Esophagus (tissue), 2 donors: ENCODE measurements at regions not wholly inside any gene's neighbourhood (a gene's known extent, or its start where the extent isn't known, plus 50 kb on each side); places are given as distances from the start of the nearest gene placed in this dataset.

Source experiments
- H3K27ac ChIP-seq, 2 donors: one replicate each; pipeline ENCODE4 v1.5.1; 2013; ENCODE audit warnings: low read depth in 2 of 2, mild to moderate bottlenecking in 2 of 2, inconsistent platforms in 1 of 2, low read length in 1 of 2, moderate library complexity in 1 of 2
- H3K27me3 ChIP-seq, 2 donors: one replicate each; pipeline ENCODE4 v1.6.1; 2013; ENCODE audit warnings: low read length in 2 of 2, control low read depth in 1 of 2, mild to moderate bottlenecking in 1 of 2; ENCODE audit not compliant: insufficient read depth in 2 of 2, control insufficient read depth in 1 of 2
- H3K36me3 ChIP-seq, 2 donors: one replicate each; pipeline ENCODE4 v1.6.1; 2013; ENCODE audit warnings: low read length in 1 of 2; ENCODE audit not compliant: control insufficient read depth in 2 of 2, insufficient read depth in 2 of 2
- H3K4me1 ChIP-seq, 2 donors: one replicate each; pipeline ENCODE4 v1.6.1; 2013; ENCODE audit warnings: low read length in 1 of 2; ENCODE audit not compliant: control insufficient read depth in 2 of 2, insufficient read depth in 2 of 2
- H3K4me3 ChIP-seq, 2 donors: one replicate each; pipeline ENCODE4 v1.5.1; 2013; ENCODE audit warnings: low read length in 2 of 2, mild to moderate bottlenecking in 2 of 2, low read depth in 1 of 2, moderate library complexity in 1 of 2
- H3K9me3 ChIP-seq, 2 donors: one replicate each; pipeline ENCODE4 v1.6.1; 2013; ENCODE audit warnings: mild to moderate bottlenecking in 2 of 2, low read depth in 1 of 2, low read length in 1 of 2, moderate library complexity in 1 of 2; ENCODE audit not compliant: control insufficient read depth in 2 of 2, insufficient read depth in 1 of 2
- WGBS, 2 donors: extraction: QIAGEN DNeasy Blood & Tissue Kit; methylation state at CpG; one replicate each; pipeline ENCODE4 v1.1.7; 2013; 5-methylcytosine and 5-hydroxymethylcytosine counted together
- donor health status: healthy with polysubstance abuse.
- donor health status: Bipolar disorder and iron deficiency.

DNA sequence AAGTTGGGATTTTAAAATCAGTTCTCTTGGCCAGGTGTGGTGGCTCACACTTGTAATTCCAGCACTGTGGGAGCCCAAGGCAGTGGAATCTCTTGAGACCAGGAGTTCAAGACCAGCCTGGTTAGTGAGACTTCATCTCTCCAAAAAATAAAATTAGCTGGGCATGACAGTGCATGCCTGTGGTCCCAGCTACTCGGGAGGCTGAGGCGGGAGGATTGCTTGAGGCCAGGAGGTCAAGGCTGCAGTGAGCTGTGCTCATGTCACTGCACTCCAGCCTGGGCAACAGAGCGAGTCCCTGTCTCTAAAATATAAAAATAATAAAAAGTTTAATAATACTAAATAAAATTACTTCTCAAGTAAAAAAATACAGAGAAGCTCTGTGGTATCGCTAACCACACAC is 77.5 kb downstream of the FOXA2 start:
- Histone ChIP-seq H3K27ac (no peak overlapping the region), H3K36me3 (no peaks in the 10 kb centered on the region), H3K4me1 (no peaks in the 10 kb centered on the region), H3K9me3 (no peaks in the 10 kb centered on the region), H3K27me3 (peaks cover 0 to 3% of the 10 kb centered on the region in 2 donors), H3K4me3 (no peak overlapping the region)
- 74 to 84% methylated on average over 4 of the region's 4 CpGs for WGBS, 2 donors

GRCh38 chr20:22504829-22505377 is 79.5 kb downstream of the FOXA2 start:
- Histone ChIP-seq H3K27ac (no peak overlapping the region), H3K9me3 (peaks cover 0 to 4% of the 10 kb centered on the region in 2 donors), H3K36me3 (no peaks in the 10 kb centered on the region), H3K4me1 (no peaks in the 10 kb centered on the region), H3K27me3 (peaks cover 0 to 3% of the 10 kb centered on the region in 2 donors), H3K4me3 (no peak overlapping the region)
- WGBS, 2 donors: 78 to 87% methylated on average over 4 of the region's 4 CpGs

- H3K27me3 ChIP-seq: peaks cover 0 to 3% of the 10 kb centered on the region in 2 donors
- H3K9me3 ChIP-seq: peaks cover 0 to 4% of the 10 kb centered on the region in 2 donors
- H3K27ac ChIP-seq: no peak overlapping the region
- 88 to 89% methylated on average over 4 of the region's 4 CpGs for WGBS, 2 donors
- no peaks in the 10 kb centered on the region for H3K36me3 ChIP-seq
- H3K4me1 ChIP-seq: no peaks in the 10 kb centered on the region
- no peak overlapping the region for H3K4me3 ChIP-seq
These were observed 80.8 kb downstream of the FOXA2 start for GRCh38 chr20:22503577-22503976.

DNA sequence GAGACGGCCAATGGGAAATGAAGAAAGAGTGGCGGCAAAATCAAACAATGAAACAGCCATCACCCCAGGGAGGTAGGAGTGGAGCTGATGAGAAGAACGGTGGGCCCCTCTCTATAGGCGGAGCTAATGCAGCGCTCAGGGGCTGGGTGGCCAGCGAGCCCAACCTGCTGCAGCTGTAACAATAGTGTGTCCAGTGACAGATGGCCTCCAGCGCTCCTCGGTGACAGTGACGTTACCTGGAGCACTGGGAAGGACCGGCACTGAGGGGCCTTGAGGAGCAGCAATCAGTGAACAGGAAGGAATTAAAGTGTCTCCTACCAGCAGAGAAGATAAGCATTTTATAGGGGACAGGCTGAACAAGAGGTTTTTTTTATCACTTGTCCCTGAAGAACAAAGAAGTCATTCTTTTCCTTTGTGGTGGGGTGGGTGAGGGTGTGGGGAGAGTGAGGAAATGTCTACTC is 81.6 kb downstream of the FOXA2 start:
- Histone ChIP-seq H3K36me3 (no peaks in the 10 kb centered on the region), H3K27ac (no peak overlapping the region), H3K4me3 (no peak overlapping the region), H3K27me3 (peaks cover 0 to 3% of the 10 kb centered on the region in 2 donors), H3K4me1 (no peaks in the 10 kb centered on the region), H3K9me3 (peaks cover 0 to 4% of the 10 kb centered on the region in 2 donors)
- 63 to 65% methylated on average over 10 of the region's 10 CpGs for WGBS, 2 donors

DNA sequence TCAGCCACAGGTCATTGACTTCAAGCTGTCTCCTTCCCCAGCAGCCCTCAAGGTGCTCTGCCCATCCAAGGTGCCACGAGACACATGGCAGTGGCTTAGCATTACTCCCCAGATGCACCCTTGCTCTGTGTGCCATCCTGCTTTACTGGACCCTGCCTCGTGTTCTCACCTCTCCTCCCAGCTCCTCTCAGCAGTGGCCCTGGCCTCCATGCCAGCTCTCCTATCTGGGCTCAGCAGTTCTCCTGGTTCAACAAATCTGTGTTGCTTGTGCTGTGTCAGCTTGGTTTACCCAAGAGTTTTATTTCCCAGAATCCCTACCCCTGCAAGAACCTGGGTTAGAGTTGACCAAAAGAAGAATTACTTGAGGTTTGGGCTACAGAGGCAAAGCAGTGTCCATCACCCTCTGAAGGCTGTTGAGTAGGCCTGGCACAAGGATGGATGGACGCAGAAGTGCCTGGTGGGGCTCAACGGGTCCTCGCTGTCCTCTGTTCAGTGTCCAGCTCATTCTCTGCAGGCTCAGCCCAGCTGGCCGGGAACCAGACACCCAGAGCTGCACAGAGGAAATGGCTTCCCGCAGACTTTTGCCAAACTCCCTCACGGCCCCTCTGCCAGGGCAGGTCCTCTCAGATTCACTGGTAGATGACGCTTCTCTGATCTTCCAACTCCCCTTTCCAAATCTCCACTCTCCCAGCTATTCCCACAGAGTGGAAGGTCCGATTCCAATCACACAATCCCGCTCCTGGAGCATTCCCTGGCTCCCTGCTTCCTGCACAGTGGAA is 82.6 kb downstream of the FOXA2 start:
- H3K27me3 ChIP-seq: peaks cover 0 to 3% of the 10 kb centered on the region in 2 donors
- H3K27ac ChIP-seq: no peak overlapping the region
- H3K36me3 ChIP-seq: no peaks in the 10 kb centered on the region
- no peak overlapping the region for H3K4me3 ChIP-seq
- WGBS, 2 donors: 82 to 89% methylated on average over 11 of the region's 11 CpGs
- no peaks in the 10 kb centered on the region for H3K4me1 ChIP-seq
- peaks cover 0 to 4% of the 10 kb centered on the region in 2 donors for H3K9me3 ChIP-seq

DNA sequence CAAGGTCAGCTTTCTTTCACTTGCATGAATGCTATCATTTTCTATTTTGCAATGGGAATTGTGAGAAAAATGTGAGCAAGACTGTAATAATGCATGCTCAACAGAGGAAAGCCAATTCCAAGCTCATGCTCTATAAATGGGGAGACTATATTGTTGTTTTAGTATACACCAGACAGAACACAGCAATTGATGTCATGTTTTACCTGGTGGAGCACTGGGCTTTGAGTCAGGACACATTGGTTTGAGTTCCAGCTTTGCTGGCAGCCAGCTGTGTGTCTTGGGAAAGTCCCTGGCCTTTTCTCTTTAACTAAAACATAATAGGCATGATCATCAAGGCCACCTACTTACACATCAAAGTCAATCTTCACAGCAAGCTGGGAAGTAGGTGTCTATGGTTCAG is 83.3 kb downstream of the FOXA2 start:
- Histone ChIP-seq H3K4me3 (no peak overlapping the region), H3K9me3 (peaks cover 0 to 4% of the 10 kb centered on the region in 2 donors), H3K27me3 (peaks cover 0 to 3% of the 10 kb centered on the region in 2 donors), H3K27ac (no peak overlapping the region), H3K36me3 (no peaks in the 10 kb centered on the region), H3K4me1 (no peaks in the 10 kb centered on the region)

DNA sequence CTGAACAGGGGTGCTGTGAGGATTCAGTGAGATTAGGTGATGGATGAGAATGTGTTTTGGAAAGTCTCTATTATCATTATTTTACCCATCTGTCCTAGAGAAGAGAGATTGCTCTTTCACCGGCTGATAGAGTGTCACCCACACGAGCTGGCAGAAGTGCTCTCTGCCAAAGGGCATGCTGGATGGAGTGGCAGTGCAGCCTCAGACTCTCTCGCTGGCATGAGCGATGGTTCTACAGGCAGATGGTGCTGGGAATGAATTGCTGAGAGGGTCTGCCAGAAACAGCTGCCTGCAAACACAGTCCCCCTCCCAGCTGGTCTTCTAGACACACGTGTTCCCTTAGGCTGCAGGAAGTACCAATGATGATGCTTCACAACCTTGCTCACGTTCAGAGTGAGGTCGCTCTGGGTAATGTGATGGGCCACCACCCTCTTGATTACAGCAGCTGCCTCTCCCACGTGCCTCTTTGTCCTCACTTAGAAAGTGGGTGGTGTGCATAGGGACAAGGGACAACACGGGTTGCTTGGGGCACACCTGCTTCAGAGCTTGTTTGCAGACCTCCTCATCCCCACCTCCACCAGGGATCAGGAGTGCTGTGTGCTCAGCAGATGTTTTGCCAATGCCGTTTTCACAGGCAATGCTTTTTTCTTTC is 84.7 kb downstream of the FOXA2 start:
- Histone ChIP-seq H3K4me3 (no peak overlapping the region), H3K27ac (no peak overlapping the region), H3K36me3 (no peaks in the 10 kb centered on the region), H3K27me3 (peaks cover 0 to 3% of the 10 kb centered on the region in 2 donors), H3K9me3 (peaks cover 0 to 4% of the 10 kb centered on the region in 2 donors), H3K4me1 (no peaks in the 10 kb centered on the region)
- WGBS, 2 donors: 57 to 67% methylated on average over 10 of the region's 10 CpGs

GRCh38 chr20:22496817-22497216 is 87.6 kb downstream of the FOXA2 start:
- Histone ChIP-seq H3K27me3 (no peaks in the 10 kb centered on the region), H3K9me3 (peaks cover 0 to 4% of the 10 kb centered on the region in 2 donors)
- 74 to 77% methylated on average over 3 of the region's 3 CpGs for WGBS, 2 donors

DNA sequence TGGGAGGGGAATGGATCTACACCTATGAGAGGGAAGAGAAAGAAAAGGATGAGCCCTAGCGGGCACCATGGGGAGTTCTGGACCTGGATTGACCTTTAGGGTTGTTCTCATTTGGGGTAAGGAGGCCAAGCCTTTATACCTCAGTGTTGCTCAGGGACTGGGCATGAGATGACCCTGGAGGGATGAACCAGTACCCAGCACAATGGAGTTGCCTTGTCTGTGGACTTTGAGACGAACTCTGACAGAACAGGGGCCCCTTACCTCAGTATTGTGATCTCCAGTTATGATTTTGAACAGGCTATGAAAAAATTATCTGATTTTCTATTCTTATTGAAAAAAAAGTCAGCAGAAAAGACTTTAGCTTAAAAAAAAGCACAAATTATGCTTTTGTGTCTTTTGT is 88.6 kb downstream of the FOXA2 start:
- whole genome bisulfite sequencing, 2 donors: 76 to 88% methylated on average over 2 of the region's 2 CpGs
- Histone ChIP-seq H3K36me3 (no peaks in the 10 kb centered on the region), H3K27me3 (no peaks in the 10 kb centered on the region), H3K4me3 (no peak overlapping the region), H3K4me1 (no peaks in the 10 kb centered on the region), H3K9me3 (no peaks in the 10 kb centered on the region), H3K27ac (no peak overlapping the region)

More at GRCh38 chr20:22496817-22497216, 87.6 kb downstream of the FOXA2 start:
- no peaks in the 10 kb centered on the region for H3K4me1 ChIP-seq
- no peak overlapping the region for H3K4me3 ChIP-seq
- no peaks in the 10 kb centered on the region for H3K36me3 ChIP-seq
- H3K27ac ChIP-seq: no peak overlapping the region
